ENCODE measurements at regions not wholly inside any gene's neighbourhood (a gene's known extent, or its start where the extent isn't known, plus 50 kb on each side); places are given as distances from the start of the nearest gene placed in this dataset.

DNA sequence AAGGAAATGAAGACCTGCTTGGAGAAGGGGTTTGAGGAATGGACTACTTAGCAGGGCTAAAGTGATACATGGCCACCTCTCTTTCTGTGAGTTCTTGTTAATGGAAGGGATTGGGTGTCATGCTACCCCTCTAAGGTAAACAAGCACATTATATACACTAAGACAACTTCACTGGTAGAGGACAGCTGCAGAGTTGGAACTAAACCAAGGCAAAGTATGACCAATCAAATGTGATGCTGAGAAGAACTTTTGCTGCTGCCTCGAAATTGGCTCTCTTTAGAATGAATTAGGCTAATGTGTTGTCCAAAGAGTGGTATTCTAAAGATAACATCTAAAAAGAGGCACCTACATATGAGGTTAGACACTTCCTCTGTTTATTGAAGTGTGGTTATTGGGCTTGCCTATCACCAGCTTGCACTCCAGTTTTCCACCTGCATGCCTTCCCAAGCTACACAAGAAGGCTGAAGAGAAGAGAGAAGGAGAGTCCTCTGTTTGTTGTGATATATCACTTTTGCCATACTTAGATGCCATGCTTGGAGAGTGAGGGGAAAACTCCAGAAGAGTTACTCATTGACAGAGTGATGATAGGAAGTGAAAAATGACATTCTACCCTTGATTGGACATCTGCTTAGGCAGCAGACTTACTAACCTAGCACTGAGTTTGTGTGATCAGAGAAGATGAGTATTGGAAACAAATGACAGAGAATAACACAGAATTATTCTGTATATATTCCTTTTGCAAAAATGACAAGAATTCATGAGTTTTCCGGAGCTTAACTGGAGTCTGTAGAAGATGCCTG, 536.1 kb downstream of the ZNF608 start:
- no peak overlapping the region for H3K9ac ChIP-seq (ENCODE audit: control insufficient read depth, extremely low read depth, insufficient read depth, low read length)
- H2AFZ ChIP-seq (ENCODE audit: control insufficient read depth, low read length) = no peak overlapping the region
- TF ChIP-seq EZH2 (IDR thresholded peaks at IDR 0.05; ENCODE audit: low read length) = no peak
- TF ChIP-seq CTCF (optimal IDR thresholded peaks at IDR 0.05 in 1 of 3, IDR thresholded peaks at IDR 0.05 in 1 of 3, conservative IDR thresholded peaks at IDR 0.05 in 1 of 3; ENCODE audit: extremely low read depth in 1 of 3, insufficient read depth in 2 of 3, low read length in 3 of 3) = no peak
- H3K79me2 ChIP-seq (ENCODE audit: control insufficient read depth, insufficient read depth, low read length) = no peaks in the 10 kb centered on the region
- no peak overlapping the region for H3K27ac ChIP-seq (ENCODE audit: control insufficient read depth, insufficient read depth, low read length)
- no peak overlapping the region for H3K4me2 ChIP-seq (ENCODE audit: control insufficient read depth, extremely low read depth, insufficient read depth, low read depth, low read length)
- H3K4me3 ChIP-seq (ENCODE audit: control insufficient read depth in 2 of 3, extremely low read depth in 1 of 3, insufficient read depth in 2 of 3, low read depth in 1 of 3, low read length in 3 of 3) = no peak overlapping the region
- no peaks in the 10 kb centered on the region for H3K4me1 ChIP-seq (ENCODE audit: control insufficient read depth, extremely low read depth, insufficient read depth, low read length)
- dilution Hi-C loops (cut with MboI; ENCODE audit: extremely low pct_ligation_motif_present, low sequenced_read_pairs) = no loop called here
- no peaks in the 10 kb centered on the region for H4K20me1 ChIP-seq (ENCODE audit: control insufficient read depth, extremely low read depth, insufficient read depth, low read length)
- no peaks in the 10 kb centered on the region for H3K36me3 ChIP-seq (ENCODE audit: control insufficient read depth in 2 of 2, extremely low read depth in 1 of 2, insufficient read depth in 2 of 2, low read length in 2 of 2)
- no peak for FAIRE-seq
- H3K9me3 ChIP-seq (ENCODE audit: control insufficient read depth, low read depth, low read length) = no peaks in the 10 kb centered on the region
- no peaks in the 10 kb centered on the region for H3K27me3 ChIP-seq (ENCODE audit: control insufficient read depth, extremely low read depth, insufficient read depth, low read length)
- no peaks in the 10 kb centered on the region for H3K9me1 ChIP-seq (ENCODE audit: control insufficient read depth, extremely low read depth, insufficient read depth, low read length)
- no peak for DNase-seq (ENCODE audit: low read depth, low spot score)

DNA sequence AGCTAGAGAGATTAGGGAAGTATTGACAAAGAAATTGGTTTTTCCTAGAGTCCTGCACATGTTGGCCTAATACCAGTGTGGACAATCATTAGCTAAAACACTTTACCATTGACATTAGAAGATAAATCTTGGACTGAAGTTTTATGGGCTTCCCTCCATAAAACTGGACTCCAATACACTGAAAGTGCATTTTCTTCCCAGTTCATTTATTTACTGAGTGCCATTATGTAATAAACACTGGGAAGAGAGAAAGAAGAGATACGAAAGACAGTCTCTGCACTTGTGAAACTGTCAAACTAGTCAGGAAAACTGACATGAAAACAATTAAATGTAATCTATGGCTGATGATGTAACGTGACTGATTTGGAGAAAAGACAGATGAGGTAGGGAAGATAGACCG, 539.3 kb downstream of the ZNF608 start:
- Histone ChIP-seq H3K27me3 (ENCODE audit: control insufficient read depth, extremely low read depth, insufficient read depth, low read length) (no peaks in the 10 kb centered on the region), H3K9ac (ENCODE audit: control insufficient read depth, extremely low read depth, insufficient read depth, low read length) (no peak overlapping the region), H3K9me1 (ENCODE audit: control insufficient read depth, extremely low read depth, insufficient read depth, low read length) (no peaks in the 10 kb centered on the region), H3K27ac (ENCODE audit: control insufficient read depth, insufficient read depth, low read length) (no peak overlapping the region), H3K9me3 (ENCODE audit: control insufficient read depth, low read depth, low read length) (peaks cover 6% of the 10 kb centered on the region), H3K4me2 (ENCODE audit: control insufficient read depth, extremely low read depth, insufficient read depth, low read depth, low read length) (no peak overlapping the region), H4K20me1 (ENCODE audit: control insufficient read depth, extremely low read depth, insufficient read depth, low read length) (no peaks in the 10 kb centered on the region), H3K36me3 (ENCODE audit: control insufficient read depth in 2 of 2, extremely low read depth in 1 of 2, insufficient read depth in 2 of 2, low read length in 2 of 2) (no peaks in the 10 kb centered on the region), H3K4me3 (ENCODE audit: control insufficient read depth in 2 of 3, extremely low read depth in 1 of 3, insufficient read depth in 2 of 3, low read depth in 1 of 3, low read length in 3 of 3) (no peak overlapping the region), H3K79me2 (ENCODE audit: control insufficient read depth, insufficient read depth, low read length) (no peaks in the 10 kb centered on the region), H3K4me1 (ENCODE audit: control insufficient read depth, extremely low read depth, insufficient read depth, low read length) (no peaks in the 10 kb centered on the region), H2AFZ (ENCODE audit: control insufficient read depth, low read length) (no peak overlapping the region)
- FAIRE-seq (no peak), DNase-seq (ENCODE audit: low read depth, low spot score) (no peak)
- dilution Hi-C loops (cut with MboI; ENCODE audit: extremely low pct_ligation_motif_present, low sequenced_read_pairs) = no loop called here
- TF ChIP-seq CTCF (optimal IDR thresholded peaks at IDR 0.05 in 1 of 3, IDR thresholded peaks at IDR 0.05 in 1 of 3, conservative IDR thresholded peaks at IDR 0.05 in 1 of 3; ENCODE audit: extremely low read depth in 1 of 3, insufficient read depth in 2 of 3, low read length in 3 of 3) (no peak), EZH2 (IDR thresholded peaks at IDR 0.05; ENCODE audit: low read length) (no peak)

All from keratinocyte (primary cell).